ENCODE measurements at regions not wholly inside any gene's neighbourhood (a gene's known extent, or its start where the extent isn't known, plus 50 kb on each side); places are given as distances from the start of the nearest gene placed in this dataset.

DNA sequence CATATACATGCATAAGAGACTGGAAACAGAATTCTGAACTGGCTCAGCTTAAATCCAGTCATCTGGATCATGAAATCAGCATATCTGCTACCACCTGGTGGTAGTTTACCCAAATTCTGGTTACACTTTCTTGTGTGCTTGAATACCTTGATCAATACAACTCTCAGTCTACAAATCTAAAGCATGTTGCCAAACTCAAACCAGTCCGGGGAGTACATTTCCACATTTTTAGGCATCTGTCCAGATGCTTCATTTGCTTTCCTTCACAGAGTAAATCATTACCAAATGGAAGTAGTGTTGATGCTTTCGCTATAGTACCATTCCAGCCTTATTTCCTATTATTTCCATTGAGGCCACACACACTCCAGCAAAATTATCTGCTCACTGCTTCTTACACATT, 126.4 kb downstream of the P2RY1 start:
- DNase-seq (no peak), ATAC-seq (ENCODE audit: low read depth) (no peak)
- Mint-ChIP-seq H3K27me3 (no peaks in the 10 kb centered on the region), H3K4me1 (peaks cover 15% of the 10 kb centered on the region), H3K4me3 (no peak overlapping the region), H3K27ac (no peak overlapping the region), H3K9me3 (no peaks in the 10 kb centered on the region), H3K36me3 (ENCODE audit: low read depth) (no peaks in the 10 kb centered on the region)
- ChIA-PET POLR2A (no interaction called here), CTCF (no interaction called here)
- no peak for TF ChIP-seq CTCF (IDR thresholded peaks at IDR 0.05)
- intact Hi-C loops (cut with micrococcal nuclease) = no loop called here

DNA sequence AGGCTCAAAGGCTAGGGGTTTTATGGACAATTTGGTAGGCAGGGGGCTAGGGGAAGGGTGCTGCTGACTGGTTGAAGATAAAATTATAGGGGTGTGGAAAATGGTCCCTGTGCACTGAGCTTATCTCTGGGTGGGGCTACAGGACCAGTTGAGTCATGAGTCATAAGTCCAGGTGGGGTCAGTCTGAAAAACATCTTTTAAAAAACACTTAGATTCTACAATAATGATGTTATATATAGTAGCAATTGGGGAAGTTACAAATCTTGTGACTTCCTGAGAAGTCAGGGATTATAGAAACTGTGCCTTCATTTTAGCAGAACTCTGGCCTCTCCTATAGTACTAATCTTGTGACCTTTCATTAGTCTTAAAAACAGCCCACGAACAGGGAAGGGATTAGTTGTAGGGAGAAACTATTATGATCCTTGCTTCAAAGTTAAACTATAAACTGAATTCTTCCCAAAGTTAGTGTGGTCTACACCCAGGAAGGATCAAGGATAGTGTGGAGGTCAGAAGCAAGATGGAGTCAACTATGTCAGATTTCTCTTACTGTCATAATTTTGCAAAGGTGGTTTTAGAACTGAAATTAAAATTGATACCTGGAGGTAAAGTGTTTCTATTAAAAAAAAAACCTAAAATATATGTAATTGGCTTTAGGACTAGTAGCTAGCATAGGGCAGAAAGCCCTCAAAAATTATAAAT, 130.1 kb downstream of the P2RY1 start:
- no peak overlapping the region for H3K27ac Mint-ChIP-seq
- DNase-seq (no peak), ATAC-seq (ENCODE audit: low read depth) (no peak)
- POLR2A ChIA-PET = no interaction called here
- peaks cover 15% of the 10 kb centered on the region for H3K4me1 Mint-ChIP-seq
- no peak overlapping the region for H3K4me3 Mint-ChIP-seq
- H3K36me3 Mint-ChIP-seq (ENCODE audit: low read depth) = no peaks in the 10 kb centered on the region
- no peak for TF ChIP-seq CTCF (IDR thresholded peaks at IDR 0.05)
- intact Hi-C loops (cut with micrococcal nuclease) = no loop called here
- H3K9me3 Mint-ChIP-seq = peaks cover 2% of the 10 kb centered on the region
- no peaks in the 10 kb centered on the region for H3K27me3 Mint-ChIP-seq
- CTCF ChIA-PET = no interaction called here

DNA sequence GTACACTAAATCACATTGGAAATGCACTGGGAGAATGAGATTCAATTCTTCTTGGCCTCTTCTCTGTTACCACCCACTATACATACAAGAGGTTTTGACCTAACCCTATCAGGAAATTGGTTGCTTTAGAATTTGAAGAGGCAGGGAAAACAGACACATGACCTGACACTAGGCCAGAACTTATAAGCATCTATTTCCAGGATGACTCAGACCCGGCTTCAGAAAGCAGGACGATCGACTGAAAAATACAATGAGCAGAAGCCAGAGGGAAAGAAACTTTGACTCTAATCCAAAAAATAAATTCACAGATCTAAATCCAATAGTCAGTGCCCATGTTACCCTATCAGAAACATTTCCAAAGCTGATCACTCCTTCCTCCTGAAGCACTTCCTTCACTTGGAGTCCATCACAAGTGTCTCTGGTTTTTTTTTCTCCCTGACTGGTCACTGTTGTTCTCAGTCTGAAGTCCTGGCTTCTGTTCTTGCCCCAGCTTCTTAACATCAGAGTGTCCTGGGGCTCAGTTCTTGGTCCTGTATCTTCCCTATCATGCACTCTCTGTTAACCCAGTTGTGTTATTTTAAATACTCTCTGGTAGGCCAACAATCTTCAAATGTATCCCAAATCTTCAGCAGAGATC, 133.6 kb downstream of the P2RY1 start:
- ATAC-seq (ENCODE audit: low read depth) (no peak), DNase-seq (no peak)
- ChIA-PET POLR2A (no interaction called here), CTCF (no interaction called here)
- peaks cover 15% of the 10 kb centered on the region for H3K4me1 Mint-ChIP-seq
- no peak overlapping the region for H3K27ac Mint-ChIP-seq
- no peaks in the 10 kb centered on the region for H3K27me3 Mint-ChIP-seq
- H3K9me3 Mint-ChIP-seq = peaks cover 2% of the 10 kb centered on the region
- TF ChIP-seq CTCF (IDR thresholded peaks at IDR 0.05) = no peak
- no peaks in the 10 kb centered on the region for H3K36me3 Mint-ChIP-seq (ENCODE audit: low read depth)
- intact Hi-C loops (cut with micrococcal nuclease) = no loop called here
- H3K4me3 Mint-ChIP-seq = no peak overlapping the region

DNA sequence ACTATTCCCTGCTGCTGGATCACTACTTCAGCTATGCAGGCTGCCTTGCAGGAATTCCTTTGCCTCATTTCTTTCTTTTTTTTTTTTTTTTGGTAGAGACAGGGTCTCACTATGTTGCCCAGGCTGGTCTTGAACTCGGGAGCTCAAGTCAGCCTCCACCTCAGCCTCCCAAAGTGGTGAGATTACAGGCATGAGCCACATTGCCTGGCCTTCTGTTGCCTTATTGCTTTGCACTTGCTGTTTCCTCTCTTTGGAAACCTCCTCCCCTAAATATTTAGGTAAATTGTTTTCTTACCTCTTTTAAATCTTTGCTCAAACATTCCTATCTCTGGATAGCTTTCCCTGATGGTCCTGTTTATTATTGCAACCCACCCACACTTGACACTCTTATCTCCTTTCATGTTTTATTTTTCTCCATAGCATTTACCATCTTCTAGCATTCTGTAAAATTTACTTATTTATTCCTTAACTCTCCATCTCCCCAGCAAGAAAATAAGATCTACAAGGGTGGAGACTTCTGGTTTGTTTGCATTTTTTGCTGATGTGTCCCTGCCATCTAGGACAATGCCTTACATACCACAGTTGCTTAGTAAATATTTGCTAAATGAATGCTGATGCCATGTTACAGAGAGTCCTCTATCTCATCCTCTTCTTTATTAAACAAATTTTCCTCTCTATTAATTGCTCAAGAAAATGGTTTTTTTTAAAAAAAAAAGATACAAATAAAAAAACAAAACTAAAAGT, 134.8 kb downstream of the P2RY1 start:
- H3K4me3 Mint-ChIP-seq = no peak overlapping the region
- intact Hi-C loops (cut with micrococcal nuclease) = no loop called here
- no peaks in the 10 kb centered on the region for H3K27me3 Mint-ChIP-seq
- no peak for TF ChIP-seq CTCF (IDR thresholded peaks at IDR 0.05)
- DNase-seq (no peak), ATAC-seq (ENCODE audit: low read depth) (no peak)
- peaks cover 9% of the 10 kb centered on the region for H3K4me1 Mint-ChIP-seq
- no peaks in the 10 kb centered on the region for H3K36me3 Mint-ChIP-seq (ENCODE audit: low read depth)
- POLR2A ChIA-PET = no interaction called here
- CTCF ChIA-PET = no interaction called here
- peaks cover 2% of the 10 kb centered on the region for H3K9me3 Mint-ChIP-seq
- H3K27ac Mint-ChIP-seq = no peak overlapping the region

DNA sequence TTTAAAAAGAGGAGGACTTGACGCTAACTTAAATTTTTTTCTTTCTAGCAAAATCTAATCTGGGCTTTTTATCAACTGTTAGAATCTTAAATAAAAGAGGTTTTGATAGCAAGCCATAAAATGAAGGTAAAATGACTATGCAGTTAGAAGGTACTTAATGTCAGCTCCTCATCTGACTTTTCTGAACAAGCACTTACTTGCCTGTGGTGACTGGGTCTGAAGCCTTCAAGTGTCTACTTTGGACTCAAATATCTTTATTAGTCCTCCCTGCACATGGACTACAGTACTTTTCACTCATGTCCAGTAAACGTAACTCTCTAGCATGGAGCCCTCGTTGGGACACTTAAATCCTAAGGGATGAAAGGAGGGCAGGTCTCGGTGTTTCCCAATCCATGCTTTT, 135.9 kb downstream of the P2RY1 start:
- TF ChIP-seq CTCF (IDR thresholded peaks at IDR 0.05) = no peak
- Mint-ChIP-seq H3K27ac (no peak overlapping the region), H3K4me1 (no peaks in the 10 kb centered on the region), H3K9me3 (peaks cover 2% of the 10 kb centered on the region), H3K4me3 (no peak overlapping the region), H3K36me3 (ENCODE audit: low read depth) (no peaks in the 10 kb centered on the region), H3K27me3 (no peaks in the 10 kb centered on the region)
- no peak for DNase-seq
- intact Hi-C loops (cut with micrococcal nuclease) = no loop called here
- ChIA-PET CTCF (no interaction called here), POLR2A (no interaction called here)
- ATAC-seq (ENCODE audit: low read depth) = no peak
